ENCODE measurements at regions not wholly inside any gene's neighbourhood (a gene's known extent, or its start where the extent isn't known, plus 50 kb on each side); places are given as distances from the start of the nearest gene placed in this dataset.

GRCh38 chr9:129318121-129319075 is 140.3 kb upstream of the IER5L start:
- H3K4me2 ChIP-seq (ENCODE audit: insufficient read depth, low read length) = no peak overlapping the region
- dilution Hi-C loops (cut with MboI; ENCODE audit: extremely low pct_ligation_motif_present, low sequenced_read_pairs) (no loop called here), intact Hi-C loops (cut with micrococcal nuclease) (no loop called here)
- H3K9me3 ChIP-seq (replicated peaks; ENCODE audit: control insufficient read depth, insufficient read depth, low read length) = no peaks in the 10 kb centered on the region
- H3K4me1 ChIP-seq (ENCODE audit: control insufficient read depth, extremely low read depth, insufficient read depth, low read length) = peaks cover 8% of the 10 kb centered on the region
- no peak for DNase-seq (ENCODE audit: low read depth, low spot score)
- no peaks in the 10 kb centered on the region for H3K9me1 ChIP-seq (replicated peaks; ENCODE audit: control insufficient read depth, extremely low read depth, insufficient read depth, low read length)
- TF ChIP-seq JUN (IDR thresholded peaks at IDR 0.05; ENCODE audit: borderline replicate concordance, insufficient read depth, insufficient read length, low read depth) (no peak), MYC (IDR thresholded peaks at IDR 0.05; ENCODE audit: low read depth, low read length) (no peak), EZH2 (IDR thresholded peaks at IDR 0.05; ENCODE audit: borderline replicate concordance, low read depth, low read length, severe bottlenecking) (no peak), POLR2AphosphoS5 (IDR thresholded peaks at IDR 0.05; ENCODE audit: insufficient read depth, low read depth, low read length) (no peak), POLR2A (IDR thresholded peaks at IDR 0.05; ENCODE audit: low read depth, low read length) (no peak), FOS (IDR thresholded peaks at IDR 0.05; ENCODE audit: borderline replicate concordance, insufficient read depth, low read length) (no peak), GATA2 (IDR thresholded peaks at IDR 0.05; ENCODE audit: insufficient read depth, insufficient read length, low read depth, low read length) (no peak)
- TF ChIP-seq, protein P1, sequence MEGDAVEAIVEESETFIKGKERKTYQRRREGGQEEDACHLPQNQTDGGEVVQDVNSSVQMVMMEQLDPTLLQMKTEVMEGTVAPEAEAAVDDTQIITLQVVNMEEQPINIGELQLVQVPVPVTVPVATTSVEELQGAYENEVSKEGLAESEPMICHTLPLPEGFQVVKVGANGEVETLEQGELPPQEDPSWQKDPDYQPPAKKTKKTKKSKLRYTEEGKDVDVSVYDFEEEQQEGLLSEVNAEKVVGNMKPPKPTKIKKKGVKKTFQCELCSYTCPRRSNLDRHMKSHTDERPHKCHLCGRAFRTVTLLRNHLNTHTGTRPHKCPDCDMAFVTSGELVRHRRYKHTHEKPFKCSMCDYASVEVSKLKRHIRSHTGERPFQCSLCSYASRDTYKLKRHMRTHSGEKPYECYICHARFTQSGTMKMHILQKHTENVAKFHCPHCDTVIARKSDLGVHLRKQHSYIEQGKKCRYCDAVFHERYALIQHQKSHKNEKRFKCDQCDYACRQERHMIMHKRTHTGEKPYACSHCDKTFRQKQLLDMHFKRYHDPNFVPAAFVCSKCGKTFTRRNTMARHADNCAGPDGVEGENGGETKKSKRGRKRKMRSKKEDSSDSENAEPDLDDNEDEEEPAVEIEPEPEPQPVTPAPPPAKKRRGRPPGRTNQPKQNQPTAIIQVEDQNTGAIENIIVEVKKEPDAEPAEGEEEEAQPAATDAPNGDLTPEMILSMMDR (IDR thresholded peaks at IDR 0.05; ENCODE audit: extremely low read depth in 1 of 2, insufficient read depth in 1 of 2, low read depth in 1 of 2, low read length in 2 of 2) = no peak
- TF ChIP-seq, protein P2, sequence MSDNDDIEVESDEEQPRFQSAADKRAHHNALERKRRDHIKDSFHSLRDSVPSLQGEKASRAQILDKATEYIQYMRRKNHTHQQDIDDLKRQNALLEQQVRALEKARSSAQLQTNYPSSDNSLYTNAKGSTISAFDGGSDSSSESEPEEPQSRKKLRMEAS (IDR thresholded peaks at IDR 0.05; ENCODE audit: insufficient read depth, insufficient read length) = no peak
- H2AFZ ChIP-seq (ENCODE audit: low read depth, low read length) = no peak overlapping the region
- H3K27me3 ChIP-seq (ENCODE audit: control insufficient read depth in 2 of 2, insufficient read depth in 2 of 2, low read length in 2 of 2) = no peaks in the 10 kb centered on the region
- ChIA-PET POLR2A (interaction anchor here (1.0 kb wide), 1 partner anchor 140 kb away, joined by 3 read pairs; the partner anchor contains the start of gene IER5L), CTCF (interaction anchor here (1.2 kb wide), 1 partner anchor 180 kb away, joined by 3 read pairs; no protein-coding TSS in a partner anchor)
- H3K4me3 ChIP-seq (replicated peaks in 1 of 3; ENCODE audit: insufficient read depth in 1 of 3, low read depth in 1 of 3, low read length in 3 of 3) = no peak overlapping the region
- H3K79me2 ChIP-seq (ENCODE audit: control insufficient read depth, insufficient read depth, low read length) = no peaks in the 10 kb centered on the region
- no peaks in the 10 kb centered on the region for H4K20me1 ChIP-seq (replicated peaks; ENCODE audit: control insufficient read depth, extremely low read depth, insufficient read depth, low read length)
- H3K27ac ChIP-seq (ENCODE audit: insufficient read depth, low read depth, low read length) = no peak overlapping the region
- FAIRE-seq = no peak
- BruUV-seq (replicated peaks) = no TSS peak
- H3K9ac ChIP-seq (replicated peaks; ENCODE audit: extremely low read depth, insufficient read depth, low read length) = no peak overlapping the region
- no peaks in the 10 kb centered on the region for H3K36me3 ChIP-seq (ENCODE audit: control insufficient read depth in 2 of 2, extremely low read depth in 1 of 2, insufficient read depth in 2 of 2, low read length in 2 of 2)

Data from endothelial cell of umbilical vein (primary cell).